ENCODE measurements at regions not wholly inside any gene's neighbourhood (a gene's known extent, or its start where the extent isn't known, plus 50 kb on each side); places are given as distances from the start of the nearest gene placed in this dataset.

GRCh38 chr11:76292583-76293188 lies 86.4 kb upstream of the WNT11 start:
- no peaks in the 10 kb centered on the region for H4K20me1 ChIP-seq (ENCODE audit: control insufficient read depth, extremely low read depth, insufficient read depth, low read length)
- no peaks in the 10 kb centered on the region for H3K79me2 ChIP-seq (ENCODE audit: control insufficient read depth, insufficient read depth, low read length)
- H3K27me3 ChIP-seq (ENCODE audit: control insufficient read depth, insufficient read depth, low read length): peaks cover 3% of the 10 kb centered on the region
- H3K9me3 ChIP-seq (ENCODE audit: control insufficient read depth, insufficient read depth, low read depth, low read length): no peaks in the 10 kb centered on the region
- TF ChIP-seq EZH2 (IDR thresholded peaks at IDR 0.05; ENCODE audit: low read length, missing control alignments) (no peak), CTCF (conservative IDR thresholded peaks at IDR 0.05 in 1 of 2, IDR thresholded peaks at IDR 0.05 in 1 of 2; ENCODE audit: low read depth in 1 of 2, low read length in 2 of 2) (no peak)
- H3K4me2 ChIP-seq (ENCODE audit: extremely low read depth, insufficient read depth, low read length): no peak overlapping the region
- DNase-seq (ENCODE audit: low read depth in 2 of 2): no peak
- H3K4me1 ChIP-seq (ENCODE audit: control insufficient read depth, extremely low read depth, insufficient read depth, low read length): no peaks in the 10 kb centered on the region
- H2AFZ ChIP-seq (ENCODE audit: low read length): no peak overlapping the region
- no peak overlapping the region for H3K27ac ChIP-seq (ENCODE audit: insufficient read depth, low read length)
- no peaks in the 10 kb centered on the region for H3K36me3 ChIP-seq (ENCODE audit: control insufficient read depth, insufficient read depth, low read length)
- no peak overlapping the region for H3K4me3 ChIP-seq (replicated peaks in 1 of 4; ENCODE audit: control extremely low read depth in 1 of 4, insufficient read depth in 1 of 4, low read depth in 3 of 4, low read length in 4 of 4)
- no peak overlapping the region for H3K9ac ChIP-seq (ENCODE audit: insufficient read depth, low read length)

DNA sequence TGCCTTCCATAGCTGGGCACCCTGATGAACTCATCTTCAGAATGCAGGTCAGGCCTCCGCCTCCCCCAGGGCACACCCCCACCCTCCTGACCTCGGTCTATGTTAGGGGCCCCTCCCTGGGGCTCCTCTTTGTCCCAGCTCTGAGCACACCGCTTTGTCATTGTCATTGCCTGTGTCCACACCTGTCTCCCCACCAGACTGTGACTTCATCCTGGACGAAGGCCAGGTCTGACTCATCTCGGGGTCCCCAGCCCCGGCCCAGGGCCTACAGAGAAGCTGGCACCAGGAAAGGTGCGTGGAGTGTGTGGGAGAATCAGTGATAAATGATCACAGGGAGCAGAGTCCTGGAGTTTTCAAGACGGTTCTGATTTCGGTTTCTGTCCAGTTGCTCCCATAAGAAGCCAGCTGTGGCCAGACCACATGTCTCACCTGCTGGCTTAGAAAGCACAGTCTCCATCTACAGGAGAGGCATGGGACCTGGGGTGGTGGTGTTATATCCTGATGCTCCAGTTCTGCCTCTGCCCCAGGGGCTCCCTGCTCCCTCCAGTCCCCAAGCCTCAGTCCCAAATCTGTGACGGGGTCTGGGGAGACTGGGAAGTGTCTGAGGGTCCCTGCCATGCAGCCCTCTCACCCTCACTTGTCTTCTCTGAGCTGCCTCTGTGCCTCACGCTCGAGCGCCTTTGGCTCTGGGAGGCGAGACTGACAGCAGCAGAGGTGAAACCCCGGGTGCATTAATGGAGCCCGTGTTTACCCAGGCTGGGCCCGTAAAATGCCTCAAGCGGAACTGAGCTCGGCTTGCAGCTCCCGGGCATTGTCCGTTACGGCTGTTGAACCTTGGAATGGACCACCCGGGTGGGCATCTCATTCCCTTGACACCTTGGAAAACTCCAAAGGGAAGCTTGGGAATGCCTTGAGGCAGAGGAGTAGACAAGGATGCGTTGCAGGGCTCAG lies 85.5 kb upstream of the WNT11 start:
- Histone ChIP-seq H3K9me3 (ENCODE audit: control insufficient read depth, insufficient read depth, low read depth, low read length) (no peaks in the 10 kb centered on the region), H3K9ac (ENCODE audit: insufficient read depth, low read length) (no peak overlapping the region), H3K27ac (ENCODE audit: insufficient read depth, low read length) (no peak overlapping the region), H3K4me2 (ENCODE audit: extremely low read depth, insufficient read depth, low read length) (no peak overlapping the region), H3K27me3 (ENCODE audit: control insufficient read depth, insufficient read depth, low read length) (peaks cover 3% of the 10 kb centered on the region), H4K20me1 (ENCODE audit: control insufficient read depth, extremely low read depth, insufficient read depth, low read length) (no peaks in the 10 kb centered on the region), H3K4me1 (ENCODE audit: control insufficient read depth, extremely low read depth, insufficient read depth, low read length) (no peaks in the 10 kb centered on the region), H3K4me3 (replicated peaks in 1 of 4; ENCODE audit: control extremely low read depth in 1 of 4, insufficient read depth in 1 of 4, low read depth in 3 of 4, low read length in 4 of 4) (no peak overlapping the region), H2AFZ (ENCODE audit: low read length) (no peak overlapping the region), H3K36me3 (ENCODE audit: control insufficient read depth, insufficient read depth, low read length) (no peaks in the 10 kb centered on the region), H3K79me2 (ENCODE audit: control insufficient read depth, insufficient read depth, low read length) (no peaks in the 10 kb centered on the region)
- TF ChIP-seq EZH2 (IDR thresholded peaks at IDR 0.05; ENCODE audit: low read length, missing control alignments): no peak
- no peak for TF ChIP-seq CTCF (conservative IDR thresholded peaks at IDR 0.05 in 1 of 2, IDR thresholded peaks at IDR 0.05 in 1 of 2; ENCODE audit: low read depth in 1 of 2, low read length in 2 of 2)
- DNase-seq (ENCODE audit: low read depth in 2 of 2): no peak

DNA sequence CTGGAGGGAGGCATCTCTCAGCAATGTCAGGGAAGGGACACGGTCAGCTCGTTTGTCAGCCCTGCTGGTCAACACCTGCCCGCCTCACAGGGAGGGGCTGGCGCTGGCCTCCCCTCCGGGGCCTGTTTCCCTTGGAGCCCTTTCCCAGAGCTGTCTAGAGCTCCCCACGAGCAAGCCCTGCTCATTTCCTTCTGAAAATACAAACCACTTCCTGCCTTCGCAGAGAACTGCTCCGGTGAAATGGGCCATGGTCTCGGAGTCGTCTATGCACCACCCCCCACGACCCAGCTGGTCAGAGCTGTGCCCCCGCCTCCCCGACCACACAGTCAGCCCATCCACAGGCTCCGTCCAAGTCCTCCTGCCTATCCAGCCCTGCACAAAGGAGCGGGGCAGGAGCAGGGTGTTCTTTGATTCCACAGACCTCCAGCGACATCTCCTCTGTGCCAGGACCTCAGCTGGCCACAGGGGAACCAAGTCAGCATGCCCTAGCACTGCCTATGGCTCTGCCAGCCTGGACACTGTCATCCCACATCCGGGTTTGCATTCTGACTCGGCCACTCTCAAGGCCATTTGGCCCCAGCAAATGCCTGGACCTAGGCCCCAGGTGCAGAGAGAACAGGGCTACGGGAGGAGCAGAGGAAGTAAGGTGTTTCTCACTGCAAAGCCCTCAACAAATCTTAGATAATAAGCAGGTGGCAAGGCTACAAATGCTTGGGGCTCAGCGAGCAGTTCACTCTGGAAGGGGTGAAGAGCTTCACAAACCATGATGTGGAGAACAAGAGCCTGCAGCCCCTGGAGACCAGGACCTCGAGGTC lies 82.1 kb upstream of the WNT11 start:
- DNase-seq (ENCODE audit: low read depth in 2 of 2): no peak
- no peaks in the 10 kb centered on the region for H3K36me3 ChIP-seq (ENCODE audit: control insufficient read depth, insufficient read depth, low read length)
- H2AFZ ChIP-seq (ENCODE audit: low read length): no peak overlapping the region
- H3K27ac ChIP-seq (ENCODE audit: insufficient read depth, low read length): no peak overlapping the region
- H3K9ac ChIP-seq (ENCODE audit: insufficient read depth, low read length): no peak overlapping the region
- H3K4me2 ChIP-seq (ENCODE audit: extremely low read depth, insufficient read depth, low read length): no peak overlapping the region
- no peaks in the 10 kb centered on the region for H3K79me2 ChIP-seq (ENCODE audit: control insufficient read depth, insufficient read depth, low read length)
- peaks cover 3% of the 10 kb centered on the region for H3K27me3 ChIP-seq (ENCODE audit: control insufficient read depth, insufficient read depth, low read length)
- no peak overlapping the region for H3K4me3 ChIP-seq (replicated peaks in 1 of 4; ENCODE audit: control extremely low read depth in 1 of 4, insufficient read depth in 1 of 4, low read depth in 3 of 4, low read length in 4 of 4)
- TF ChIP-seq CTCF (conservative IDR thresholded peaks at IDR 0.05 in 1 of 2, IDR thresholded peaks at IDR 0.05 in 1 of 2; ENCODE audit: low read depth in 1 of 2, low read length in 2 of 2): no peak
- TF ChIP-seq EZH2 (IDR thresholded peaks at IDR 0.05; ENCODE audit: low read length, missing control alignments): no peak
- no peaks in the 10 kb centered on the region for H4K20me1 ChIP-seq (ENCODE audit: control insufficient read depth, extremely low read depth, insufficient read depth, low read length)
- H3K4me1 ChIP-seq (ENCODE audit: control insufficient read depth, extremely low read depth, insufficient read depth, low read length): no peaks in the 10 kb centered on the region
- H3K9me3 ChIP-seq (ENCODE audit: control insufficient read depth, insufficient read depth, low read depth, low read length): no peaks in the 10 kb centered on the region

Measured in fibroblast of lung (primary cell).